ENCODE measurements at regions not wholly inside any gene's neighbourhood (a gene's known extent, or its start where the extent isn't known, plus 50 kb on each side); places are given as distances from the start of the nearest gene placed in this dataset.

GRCh38 chr9:38296807-38297206, 95.7 kb upstream of the ALDH1B1 start:
- no peak overlapping the region for H3K27ac ChIP-seq
- H3K9me3 ChIP-seq (ENCODE audit: low read depth, low read length), result no peaks in the 10 kb centered on the region
- no peaks in the 10 kb centered on the region for H3K36me3 ChIP-seq (ENCODE audit: insufficient read depth, low read length)
- H3K9ac ChIP-seq (ENCODE audit: insufficient read length), result no peak overlapping the region
- no peak overlapping the region for H3K4me3 ChIP-seq
- no peak for DNase-seq (ENCODE audit: low read depth, low spot score)
- TF ChIP-seq EZH2 (IDR thresholded peaks at IDR 0.05), result no peak
- no peak for TF ChIP-seq POLR2AphosphoS5 (IDR thresholded peaks at IDR 0.05; ENCODE audit: borderline replicate concordance, low read depth, low read length)
- no peak for TF ChIP-seq FOXP2 (optimal IDR thresholded peaks at IDR 0.05; ENCODE audit: control extremely low read depth, extremely low read length, insufficient read depth)

- no peak for TF ChIP-seq EZH2 (IDR thresholded peaks at IDR 0.05)
- TF ChIP-seq FOXP2 (optimal IDR thresholded peaks at IDR 0.05; ENCODE audit: control extremely low read depth, extremely low read length, insufficient read depth), result no peak
- no peak for TF ChIP-seq POLR2AphosphoS5 (IDR thresholded peaks at IDR 0.05; ENCODE audit: borderline replicate concordance, low read depth, low read length)
- no peak overlapping the region for H3K27ac ChIP-seq
- no peak overlapping the region for H3K9ac ChIP-seq (ENCODE audit: insufficient read length)
- no peaks in the 10 kb centered on the region for H3K36me3 ChIP-seq (ENCODE audit: insufficient read depth, low read length)
- no peak overlapping the region for H3K4me3 ChIP-seq
- DNase-seq (ENCODE audit: low read depth, low spot score), result no peak
- H3K9me3 ChIP-seq (ENCODE audit: low read depth, low read length), result no peaks in the 10 kb centered on the region
These were observed 96.7 kb upstream of the ALDH1B1 start for GRCh38 chr9:38295764-38296163.

DNA sequence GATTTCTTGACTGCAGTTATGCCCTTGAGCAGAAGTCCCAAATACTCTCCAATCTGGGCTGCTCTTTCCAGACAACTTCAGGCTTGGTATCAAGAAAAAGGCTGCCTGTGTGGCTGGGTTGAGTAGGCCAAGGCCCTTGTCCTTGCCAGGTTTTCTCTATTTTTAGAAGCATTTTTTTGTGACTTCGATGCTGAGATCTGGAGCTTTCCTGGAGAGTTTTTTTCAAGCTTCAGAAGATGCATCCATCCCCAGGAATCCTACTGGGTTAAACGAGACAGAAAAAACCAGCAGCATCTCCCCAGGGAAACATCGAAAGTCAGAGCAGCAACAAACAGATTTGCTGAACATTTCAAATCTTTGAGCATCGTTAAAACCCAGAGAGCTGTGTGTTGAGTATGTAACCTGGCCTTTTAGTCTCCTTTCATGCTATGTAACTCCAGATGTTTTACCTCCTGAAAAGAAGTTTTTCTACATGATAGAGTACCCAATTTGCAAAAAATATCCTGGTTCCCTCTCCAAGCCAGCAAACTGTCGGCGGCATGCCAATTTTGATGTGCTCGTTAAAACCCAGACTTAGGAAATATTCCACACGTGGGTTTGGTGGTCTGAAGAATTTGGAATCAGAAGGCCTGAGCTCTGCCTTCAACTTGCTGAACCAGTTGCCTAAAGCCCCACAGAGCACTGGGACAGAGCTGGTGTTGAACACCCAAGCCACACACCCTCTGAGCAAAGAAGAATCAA, 98.1 kb upstream of the ALDH1B1 start:
- no peak overlapping the region for H3K4me3 ChIP-seq
- no peaks in the 10 kb centered on the region for H3K36me3 ChIP-seq (ENCODE audit: insufficient read depth, low read length)
- H3K9me3 ChIP-seq (ENCODE audit: low read depth, low read length), result no peaks in the 10 kb centered on the region
- no peak overlapping the region for H3K9ac ChIP-seq (ENCODE audit: insufficient read length)
- TF ChIP-seq FOXP2 (optimal IDR thresholded peaks at IDR 0.05; ENCODE audit: control extremely low read depth, extremely low read length, insufficient read depth) (no peak), EZH2 (IDR thresholded peaks at IDR 0.05) (no peak), POLR2AphosphoS5 (IDR thresholded peaks at IDR 0.05; ENCODE audit: borderline replicate concordance, low read depth, low read length) (no peak)
- DNase-seq (ENCODE audit: low read depth, low spot score), result no peak
- no peak overlapping the region for H3K27ac ChIP-seq

- no peak for DNase-seq (ENCODE audit: low read depth, low spot score)
- Histone ChIP-seq H3K4me3 (no peak overlapping the region), H3K9ac (ENCODE audit: insufficient read length) (no peak overlapping the region), H3K27ac (no peak overlapping the region), H3K36me3 (ENCODE audit: insufficient read depth, low read length) (no peaks in the 10 kb centered on the region), H3K9me3 (ENCODE audit: low read depth, low read length) (no peaks in the 10 kb centered on the region)
- TF ChIP-seq EZH2 (IDR thresholded peaks at IDR 0.05) (no peak), POLR2AphosphoS5 (IDR thresholded peaks at IDR 0.05; ENCODE audit: borderline replicate concordance, low read depth, low read length) (no peak), FOXP2 (optimal IDR thresholded peaks at IDR 0.05; ENCODE audit: control extremely low read depth, extremely low read length, insufficient read depth) (no peak)
These were observed 99.5 kb upstream of the ALDH1B1 start for GRCh38 chr9:38293022-38293421.

- Histone ChIP-seq H3K36me3 (ENCODE audit: insufficient read depth, low read length) (no peaks in the 10 kb centered on the region), H3K9ac (ENCODE audit: insufficient read length) (no peak overlapping the region), H3K27ac (no peak overlapping the region), H3K4me3 (no peak overlapping the region), H3K9me3 (ENCODE audit: low read depth, low read length) (no peaks in the 10 kb centered on the region)
- DNase-seq (ENCODE audit: low read depth, low spot score), result no peak
- TF ChIP-seq EZH2 (IDR thresholded peaks at IDR 0.05) (no peak), FOXP2 (optimal IDR thresholded peaks at IDR 0.05; ENCODE audit: control extremely low read depth, extremely low read length, insufficient read depth) (no peak)
These were observed 100.0 kb upstream of the ALDH1B1 start for GRCh38 chr9:38292480-38292879.

DNA sequence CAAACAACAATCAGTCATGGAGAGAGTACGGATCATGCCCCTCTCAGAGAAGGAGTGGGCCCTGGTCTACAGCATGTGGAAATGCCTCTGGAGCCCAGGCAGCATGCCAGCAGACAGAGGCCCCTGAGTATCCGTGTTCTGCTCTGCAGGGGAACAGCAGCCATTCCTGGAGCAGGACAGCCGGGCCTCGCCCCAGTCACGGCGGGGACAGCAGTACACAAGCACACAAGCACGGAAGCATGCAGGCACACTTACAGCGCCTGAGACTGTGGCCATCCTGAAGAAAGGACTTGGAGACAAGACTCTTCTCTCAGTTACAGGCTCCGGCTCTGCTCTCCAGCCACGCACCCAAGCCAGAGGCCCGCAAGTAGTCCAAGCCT, 102.6 kb upstream of the ALDH1B1 start:
- Histone ChIP-seq H3K4me3 (no peak overlapping the region), H3K36me3 (ENCODE audit: insufficient read depth, low read length) (no peaks in the 10 kb centered on the region), H3K27ac (no peak overlapping the region), H3K9me3 (ENCODE audit: low read depth, low read length) (no peaks in the 10 kb centered on the region), H3K9ac (ENCODE audit: insufficient read length) (no peak overlapping the region)
- no peak for DNase-seq (ENCODE audit: low read depth, low spot score)
- TF ChIP-seq FOXP2 (optimal IDR thresholded peaks at IDR 0.05; ENCODE audit: control extremely low read depth, extremely low read length, insufficient read depth), result no peak
- TF ChIP-seq EZH2 (IDR thresholded peaks at IDR 0.05), result no peak
- TF ChIP-seq POLR2AphosphoS5 (IDR thresholded peaks at IDR 0.05; ENCODE audit: borderline replicate concordance, low read depth, low read length), result no peak

DNA sequence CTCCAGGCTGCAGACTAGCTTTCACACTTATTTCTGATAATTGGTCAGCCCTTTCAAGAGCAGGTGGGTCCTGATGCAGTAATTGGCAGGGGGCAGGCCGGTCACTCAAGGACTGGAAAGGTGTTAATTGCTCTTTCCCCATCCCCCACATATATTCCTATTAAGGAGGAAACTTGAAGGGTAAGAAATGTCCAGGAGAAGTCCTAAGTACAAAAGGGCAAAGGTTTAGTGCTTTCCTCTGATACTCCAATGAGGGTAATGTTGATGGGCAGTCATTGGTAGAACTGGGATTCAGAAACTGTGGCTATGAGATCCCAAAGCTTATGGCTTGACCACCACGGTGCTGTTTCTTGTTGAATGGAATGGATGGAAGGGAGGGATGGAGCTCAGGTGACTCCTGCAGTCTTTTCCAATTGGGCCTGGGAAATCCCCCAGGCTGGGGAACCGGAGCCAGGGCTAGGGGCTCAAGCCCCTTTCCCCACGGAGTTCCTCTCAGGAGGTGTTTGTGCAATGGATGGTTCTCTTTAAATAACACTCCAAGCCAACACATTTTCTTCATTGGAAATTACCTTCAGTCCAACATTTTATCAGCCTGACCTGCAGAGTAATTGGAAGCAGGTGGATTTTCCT, 103.2 kb upstream of the ALDH1B1 start:
- TF ChIP-seq FOXP2 (optimal IDR thresholded peaks at IDR 0.05; ENCODE audit: control extremely low read depth, extremely low read length, insufficient read depth) (no peak), EZH2 (IDR thresholded peaks at IDR 0.05) (no peak), POLR2AphosphoS5 (IDR thresholded peaks at IDR 0.05; ENCODE audit: borderline replicate concordance, low read depth, low read length) (no peak)
- Histone ChIP-seq H3K4me3 (no peak overlapping the region), H3K9ac (ENCODE audit: insufficient read length) (no peak overlapping the region), H3K36me3 (ENCODE audit: insufficient read depth, low read length) (no peaks in the 10 kb centered on the region), H3K9me3 (ENCODE audit: low read depth, low read length) (no peaks in the 10 kb centered on the region), H3K27ac (no peak overlapping the region)
- DNase-seq (ENCODE audit: low read depth, low spot score), result no peak

DNA sequence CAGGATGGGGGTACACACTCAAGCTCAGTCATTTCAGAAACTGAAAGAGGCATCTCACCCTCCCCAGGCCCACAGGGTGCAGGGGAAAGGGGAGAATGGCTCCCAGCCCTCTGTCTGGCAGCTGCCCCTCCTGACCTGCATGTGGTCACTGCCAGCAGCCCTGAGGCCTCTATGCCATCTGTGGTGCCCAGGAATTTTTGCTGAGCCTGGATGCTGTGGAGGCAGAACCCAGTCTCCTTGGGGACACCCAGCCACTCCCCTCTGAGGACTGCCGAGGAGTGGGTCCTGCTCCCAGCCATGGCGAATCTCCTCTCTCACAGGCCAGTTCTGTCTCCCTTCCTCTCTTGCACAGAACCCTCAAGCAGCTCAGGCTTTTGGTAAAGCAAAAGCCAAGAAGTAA, 104.0 kb upstream of the ALDH1B1 start:
- no peak for DNase-seq (ENCODE audit: low read depth, low spot score)
- Histone ChIP-seq H3K36me3 (ENCODE audit: insufficient read depth, low read length) (no peaks in the 10 kb centered on the region), H3K27ac (no peak overlapping the region), H3K4me3 (no peak overlapping the region), H3K9ac (ENCODE audit: insufficient read length) (no peak overlapping the region), H3K9me3 (ENCODE audit: low read depth, low read length) (no peaks in the 10 kb centered on the region)
- TF ChIP-seq FOXP2 (optimal IDR thresholded peaks at IDR 0.05; ENCODE audit: control extremely low read depth, extremely low read length, insufficient read depth) (no peak), EZH2 (IDR thresholded peaks at IDR 0.05) (no peak), POLR2AphosphoS5 (IDR thresholded peaks at IDR 0.05; ENCODE audit: borderline replicate concordance, low read depth, low read length) (no peak)

Measured in SK-N-MC (cell line).